ENCODE measurements at regions not wholly inside any gene's neighbourhood (a gene's known extent, or its start where the extent isn't known, plus 50 kb on each side); places are given as distances from the start of the nearest gene placed in this dataset.
"Not testable (repeated sequence)": the region's sequence is repeated elsewhere in the genome, so short reads cannot be mapped to it uniquely, and the experiment has no call there.

DNA sequence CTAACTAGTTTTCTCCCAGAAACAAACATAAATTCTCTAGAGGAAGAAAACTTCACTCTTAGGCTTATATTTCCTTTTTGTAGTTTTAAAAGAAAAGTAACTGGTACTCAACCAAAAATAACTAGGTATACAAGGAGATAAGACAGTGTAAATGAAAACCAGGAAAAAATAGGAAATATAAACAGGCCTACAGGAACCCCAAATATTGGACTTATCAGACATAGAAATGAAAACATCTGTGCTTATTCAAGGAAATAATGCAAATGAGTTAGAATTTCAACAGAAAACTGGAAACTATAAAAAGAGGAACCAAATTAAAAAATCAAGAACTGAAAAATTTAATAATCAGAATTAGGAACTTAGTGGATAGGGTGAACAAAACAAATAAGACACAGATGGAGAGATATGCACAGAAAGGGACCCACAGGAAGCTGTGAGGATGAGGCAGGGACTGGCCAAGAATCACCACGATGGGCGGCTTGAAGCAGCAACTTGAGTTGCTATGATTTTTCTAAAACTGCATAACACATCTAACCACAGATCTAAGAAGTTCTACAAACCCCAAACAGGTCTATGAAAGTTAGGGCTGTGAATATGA lies 67.5 kb upstream of the ACTRT2 start:
- no peak for DNase-seq

GRCh38 chr1:2955652-2956051 lies 65.6 kb upstream of the ACTRT2 start:
- DNase-seq, result no peak

- DNase-seq, result no peak
Measured at GRCh38 chr1:2956576-2956975, 64.7 kb upstream of the ACTRT2 start.

DNA sequence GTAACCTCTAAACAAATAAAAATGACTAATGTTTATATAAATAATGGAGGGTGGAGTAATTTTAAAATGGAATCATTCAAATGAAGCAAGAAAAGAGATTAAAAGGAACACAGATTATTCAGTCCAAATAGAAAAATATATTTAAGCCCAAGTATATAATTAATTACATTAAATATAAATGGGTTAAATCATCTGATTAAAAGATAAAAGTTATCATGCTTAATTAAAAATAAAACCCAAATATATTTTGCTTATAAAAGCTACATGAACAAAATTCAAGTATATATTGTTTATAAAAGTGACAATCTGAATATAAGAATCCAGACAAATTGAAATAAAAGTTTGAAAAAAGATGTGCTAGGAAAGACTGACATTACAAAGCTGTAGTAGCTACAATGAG lies 63.9 kb upstream of the ACTRT2 start:
- DNase-seq, result no peak

- not testable (repeated sequence) for DNase-seq
Measured at GRCh38 chr1:2959881-2960280, 61.4 kb upstream of the ACTRT2 start.

DNA sequence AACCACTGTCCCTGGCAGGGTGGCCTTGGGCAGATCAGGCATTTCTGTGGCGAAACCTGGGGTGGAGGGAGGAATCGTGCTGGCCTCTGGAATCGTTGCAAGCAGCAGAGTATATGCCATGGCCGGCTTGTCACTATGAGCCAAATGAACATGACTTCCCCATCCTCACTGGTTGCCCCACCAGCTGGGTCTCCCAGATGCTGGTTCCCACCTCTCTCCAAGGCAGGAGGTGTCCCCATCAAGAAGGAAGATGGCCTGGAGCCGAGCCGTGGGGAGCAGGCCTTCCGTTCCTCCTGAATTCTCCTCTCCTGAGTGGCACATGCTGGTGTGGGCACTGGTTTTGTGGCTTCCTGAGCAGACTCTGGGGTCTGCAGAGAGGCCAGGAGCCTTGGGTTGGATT lies 60.2 kb upstream of the ACTRT2 start:
- no peak for DNase-seq

DNA sequence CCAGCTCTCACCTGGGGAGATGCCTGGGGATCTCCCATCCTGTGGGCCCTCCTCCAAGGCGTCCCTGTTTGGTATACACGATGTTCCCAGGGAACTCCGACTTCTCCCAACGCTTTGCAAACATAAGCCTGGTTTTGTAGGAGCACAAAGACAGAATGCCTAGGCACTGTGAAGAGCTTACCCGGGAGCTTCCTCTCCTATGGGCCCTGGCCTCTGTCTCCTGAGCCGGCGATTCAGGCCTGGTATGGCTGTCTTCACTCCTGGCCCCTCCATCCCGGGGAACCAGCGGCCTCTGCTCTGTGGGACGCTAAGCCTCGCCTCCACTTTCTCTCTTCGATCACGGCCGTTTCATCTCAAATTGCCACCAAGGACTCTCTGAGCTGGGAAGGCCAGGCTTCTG lies 59.6 kb upstream of the ACTRT2 start:
- DNase-seq, result no peak

DNA sequence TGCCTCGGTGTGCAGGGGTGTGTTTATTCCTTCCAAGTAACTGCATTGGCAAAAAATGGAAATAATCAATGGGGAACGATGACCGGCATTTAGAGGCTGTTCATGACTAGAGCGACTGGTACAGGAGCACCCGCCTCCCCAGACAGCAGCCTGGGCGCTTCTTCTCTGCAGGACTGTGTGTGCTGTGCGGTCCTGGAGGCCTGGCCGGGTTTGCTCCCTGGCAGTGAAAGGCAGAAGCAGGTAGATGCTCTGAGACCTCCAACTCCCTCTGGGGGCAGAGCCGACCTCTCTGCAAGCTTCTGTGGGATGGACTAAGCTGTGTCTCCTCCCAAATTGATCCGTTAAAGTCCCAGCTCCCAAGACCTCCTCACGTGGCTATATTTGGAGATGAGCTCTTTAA lies 59.2 kb upstream of the ACTRT2 start:
- no peak for DNase-seq

DNA sequence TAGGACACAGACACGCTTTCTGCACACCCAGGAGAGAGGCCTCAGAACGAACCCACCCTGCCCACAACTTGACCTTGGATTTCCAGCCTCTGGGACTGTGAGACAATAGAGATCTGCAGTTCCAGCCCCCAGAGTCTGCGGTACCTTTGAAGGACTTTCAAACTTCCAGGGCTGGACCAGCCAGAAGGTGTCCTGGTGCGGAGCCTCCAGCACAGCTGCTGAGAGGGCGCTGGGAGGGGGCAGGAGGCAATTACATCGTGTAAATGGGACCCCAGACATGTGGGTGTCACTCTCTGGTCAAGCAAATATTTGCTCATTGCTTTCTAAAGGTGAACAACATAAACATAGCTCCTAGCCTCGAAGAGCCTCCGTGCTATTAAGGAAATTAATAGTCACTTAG lies 58.7 kb upstream of the ACTRT2 start:
- no peak for DNase-seq

DNA sequence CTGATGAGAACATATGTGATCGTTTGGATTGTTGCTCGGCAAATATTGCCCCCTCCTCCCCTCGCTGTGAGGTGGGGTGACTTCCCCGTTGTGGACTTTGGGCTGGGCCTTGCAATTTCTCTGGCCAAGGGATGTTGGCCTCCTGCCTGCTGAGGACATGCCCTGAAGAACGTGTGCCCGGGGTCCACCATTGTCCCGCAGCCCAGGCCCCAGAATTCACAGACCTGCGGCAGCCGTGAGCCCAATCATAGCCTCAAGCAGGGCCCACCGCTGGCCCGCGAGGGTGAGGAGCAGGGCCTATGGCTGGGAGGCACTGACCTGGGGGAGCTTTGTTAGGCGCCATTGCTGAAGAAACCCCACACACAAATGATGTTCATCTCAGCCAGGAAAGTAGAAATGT lies 58.3 kb upstream of the ACTRT2 start:
- DNase-seq, result no peak

- DNase-seq, result no peak
Measured at GRCh38 chr1:2965676-2966075, 55.6 kb upstream of the ACTRT2 start.

DNA sequence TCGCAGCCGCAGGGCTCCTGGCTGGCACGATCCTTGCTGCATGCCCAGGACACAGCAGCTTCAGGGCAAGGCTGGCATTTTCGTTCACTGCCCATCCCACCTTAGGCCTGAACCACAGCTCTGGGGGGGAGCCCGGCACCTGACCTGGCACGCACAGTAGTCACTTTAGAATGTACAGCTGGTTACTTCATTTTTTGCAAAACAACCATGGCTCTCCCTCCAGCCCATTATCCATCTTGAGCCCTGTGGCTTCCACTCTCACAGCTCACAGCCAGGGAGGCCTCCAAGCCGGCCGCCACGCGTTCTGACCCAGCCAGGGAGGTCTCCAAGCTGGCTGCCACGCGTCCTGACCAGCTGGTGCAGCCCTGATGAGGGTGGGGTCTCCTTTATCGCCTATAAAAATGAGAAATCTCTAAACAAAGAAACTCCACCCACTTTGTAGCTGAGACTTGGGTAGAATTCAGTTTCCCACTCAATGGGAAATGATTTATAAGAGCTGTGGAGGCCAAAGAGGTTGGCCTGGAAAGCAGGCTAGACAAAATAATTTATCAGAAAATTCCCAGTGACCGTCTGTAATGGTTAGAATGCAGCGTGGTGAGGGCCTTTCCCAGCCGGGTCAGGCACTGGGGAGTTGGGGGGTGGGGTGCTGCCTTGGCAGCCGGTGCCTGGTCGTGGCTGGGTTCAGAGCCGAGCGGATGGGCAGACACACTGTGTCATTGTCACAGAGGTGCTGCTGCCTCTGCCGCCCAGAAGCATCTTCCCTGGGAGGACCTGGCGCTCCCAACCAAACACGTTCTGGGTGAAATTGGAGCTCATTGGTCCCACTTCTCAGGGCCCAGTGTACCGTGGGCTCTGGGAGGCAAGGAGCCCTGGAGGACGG lies 54.6 kb upstream of the ACTRT2 start:
- no peak for DNase-seq

DNA sequence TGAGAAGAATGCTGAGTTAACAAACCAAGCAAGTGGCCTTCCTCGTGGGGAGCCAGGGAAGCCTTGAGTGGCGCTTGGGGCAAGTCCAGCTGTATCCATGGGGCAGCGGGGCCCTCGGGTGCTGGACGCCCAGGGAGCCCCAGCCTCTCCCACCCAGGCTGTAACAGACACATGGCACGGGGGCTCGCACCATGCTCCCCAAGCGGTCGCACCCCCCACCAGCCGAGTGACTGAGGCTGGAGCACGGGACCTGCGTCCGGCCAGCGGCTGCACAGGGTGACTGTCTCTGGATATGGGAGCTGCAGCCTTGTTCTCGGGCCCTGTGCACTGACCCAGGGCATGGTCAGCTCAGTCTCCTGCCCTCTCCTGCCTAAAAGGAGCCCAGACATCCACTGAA lies 53.9 kb upstream of the ACTRT2 start:
- DNase-seq, result no peak

DNA sequence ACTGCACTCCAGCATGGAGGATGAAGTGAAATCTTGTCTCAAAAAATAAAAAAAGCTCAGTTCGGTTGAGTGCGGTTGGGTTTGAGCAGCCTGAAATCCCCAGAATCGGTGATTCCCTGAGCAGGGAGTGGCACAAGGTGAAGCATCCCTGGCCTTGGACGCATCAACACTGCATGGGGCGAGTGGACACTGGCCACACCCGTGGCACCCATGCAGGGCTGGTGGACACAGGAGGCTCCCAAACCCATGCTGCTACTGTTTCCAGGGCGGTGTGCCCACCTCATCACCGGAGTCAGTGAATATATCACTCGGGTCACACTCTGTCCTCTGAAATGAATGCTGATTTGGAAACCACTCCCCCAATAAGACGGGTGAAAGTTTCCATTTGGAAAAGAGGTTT lies 53.4 kb upstream of the ACTRT2 start:
- DNase-seq, result no peak

DNA sequence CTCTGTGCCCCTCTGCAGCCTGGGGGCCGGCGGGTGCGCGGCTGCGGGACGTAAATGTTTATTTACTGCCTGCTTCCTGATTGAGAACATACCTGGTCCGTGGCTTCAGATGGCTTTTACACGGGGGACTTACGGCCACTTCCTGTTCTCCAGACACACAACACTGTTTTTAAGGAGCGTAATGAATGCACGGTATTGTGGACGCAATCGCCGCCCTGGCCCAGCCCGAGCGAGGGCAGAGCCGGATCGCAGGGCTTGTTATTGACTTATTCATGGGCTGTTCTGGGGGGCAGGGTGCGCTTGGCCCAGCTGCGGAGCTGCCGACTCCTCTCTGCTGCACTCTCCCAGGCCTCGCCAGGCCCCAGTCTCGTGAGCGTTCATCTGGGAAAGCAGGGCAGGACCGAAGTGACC lies 52.8 kb upstream of the ACTRT2 start:
- no peak for DNase-seq

DNA sequence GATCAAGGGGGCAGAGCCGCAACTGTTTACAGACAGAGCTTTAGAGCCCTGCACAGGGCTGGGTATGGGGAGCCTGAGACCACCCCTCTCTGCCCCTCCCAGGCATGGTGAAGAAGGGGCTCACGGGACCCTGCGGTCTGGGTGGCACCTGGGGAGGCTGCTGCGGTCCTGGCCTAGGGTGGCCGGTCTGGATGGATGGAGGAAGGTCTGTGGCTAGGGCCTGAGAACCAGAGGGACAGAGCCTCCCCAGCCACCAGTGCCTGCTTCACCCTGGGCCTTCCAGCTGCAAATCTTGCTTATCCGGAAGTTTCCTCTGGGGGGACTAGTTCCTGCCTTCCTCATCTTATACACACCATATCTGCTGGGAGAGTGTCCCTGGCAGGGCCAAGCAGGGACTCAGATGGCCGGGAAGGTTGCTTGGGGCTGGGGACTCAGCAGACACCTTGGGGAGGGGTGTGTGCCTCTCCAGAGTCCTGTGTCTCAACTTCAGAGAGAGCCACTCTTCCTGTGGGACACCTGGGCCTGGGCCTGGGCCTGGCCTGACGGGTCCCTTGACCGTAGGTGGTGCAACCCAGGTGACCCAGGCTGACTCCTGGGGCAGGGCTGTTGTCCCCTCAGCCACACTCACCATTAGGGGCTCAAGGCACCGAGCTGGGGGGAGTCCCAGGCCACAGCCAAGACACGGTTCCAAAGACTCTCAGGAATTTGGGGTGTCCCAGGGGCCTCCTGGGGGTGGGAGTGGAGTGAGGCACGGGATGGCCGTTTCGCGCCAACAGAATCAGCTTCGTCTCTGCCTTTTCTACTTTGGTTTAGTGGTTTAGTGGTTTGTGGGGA lies 52.0 kb upstream of the ACTRT2 start:
- no peak for DNase-seq

GRCh38 chr1:2969845-2970291 lies 51.4 kb upstream of the ACTRT2 start:
- no peak for DNase-seq

GRCh38 chr1:2970311-2971071 lies 50.8 kb upstream of the ACTRT2 start:
- DNase-seq, result no peak

DNA sequence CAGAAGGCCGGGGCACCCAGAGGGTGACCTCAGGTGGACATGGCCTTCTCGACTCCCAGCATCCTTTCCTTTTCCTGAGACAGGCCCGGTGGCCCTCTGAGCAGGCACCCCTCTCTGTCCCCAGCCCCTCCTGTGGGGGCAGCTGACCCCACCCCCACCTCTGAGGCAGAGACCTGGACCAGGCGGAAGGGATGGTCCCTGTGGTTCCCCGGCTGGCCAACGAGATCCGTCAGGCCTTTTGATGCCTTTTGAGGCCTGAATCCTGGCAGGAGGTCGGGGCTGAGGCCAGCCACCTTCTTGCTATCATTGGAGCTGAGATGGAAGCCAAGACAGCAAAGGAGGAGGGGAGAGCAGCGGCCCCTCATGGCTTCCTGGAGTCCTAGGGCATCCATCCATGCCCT lies 50.2 kb upstream of the ACTRT2 start:
- no peak for DNase-seq

All from fibroblast of upper back skin (primary cell).